Activated CD4-positive, alpha-beta T cell treated with anti-CD3 and anti-CD28 coated beads, Interleukin-2, Interleukin-6, amounts not matched to agents 100 ng/mL and 50 ng/mL, durations not matched to agents 16 hours and 8 hours (primary cell): ENCODE measurements at regions not wholly inside any gene's neighbourhood (a gene's known extent, or its start where the extent isn't known, plus 50 kb on each side); places are given as distances from the start of the nearest gene placed in this dataset.
"Not testable (repeated sequence)": the region's sequence is repeated elsewhere in the genome, so short reads cannot be mapped to it uniquely, and the experiment has no call there.

Experiments
- DNase-seq: peaks from one replicate; pipeline ENCODE4 v3.0.0-alpha.2; 2020

DNA sequence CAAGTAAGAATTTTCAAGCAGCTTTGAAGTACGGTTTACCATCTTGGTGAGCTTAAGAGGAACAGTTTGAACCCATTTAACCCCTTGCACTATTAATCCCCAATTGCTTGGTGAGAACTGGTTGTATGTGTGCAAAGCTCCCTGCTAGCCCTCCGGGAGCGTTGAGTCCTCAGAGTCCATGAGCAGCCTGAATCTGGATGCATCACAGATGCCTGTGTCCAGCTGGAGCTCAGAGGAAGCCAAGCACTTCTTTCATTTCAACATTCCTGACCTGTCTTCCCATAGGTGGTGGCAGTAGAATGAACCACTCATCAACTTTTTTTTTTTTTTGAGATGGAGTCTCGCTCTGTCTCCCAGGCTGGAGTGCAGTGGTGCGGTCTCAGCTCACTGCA lies 199.9 kb upstream of the IRF2BP2 start:
- not testable (repeated sequence) for DNase-seq

GRCh38 chr1:234808943-234809853 lies 199.2 kb upstream of the IRF2BP2 start:
- not testable (repeated sequence) for DNase-seq

DNA sequence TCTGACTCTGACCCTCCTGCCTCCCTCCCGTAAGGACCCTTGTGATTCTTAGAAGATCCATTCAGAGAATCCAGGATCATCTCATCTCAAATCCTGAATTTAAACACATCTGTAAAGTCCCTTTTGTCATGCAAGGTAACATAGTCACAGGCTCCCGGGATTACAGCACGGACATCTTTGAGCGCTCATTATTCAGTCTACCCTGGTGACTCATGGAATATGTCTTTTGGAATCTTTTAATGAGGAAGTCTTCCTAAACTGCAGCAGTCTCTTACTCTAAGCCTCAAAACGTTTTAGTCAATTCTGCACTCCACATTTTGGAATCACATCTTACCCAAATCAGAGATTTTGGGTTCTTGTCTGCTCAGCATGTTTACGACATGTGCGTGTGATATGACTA lies 198.5 kb upstream of the IRF2BP2 start:
- DNase-seq, result not testable (repeated sequence)

- DNase-seq, result not testable (repeated sequence)
Measured at GRCh38 chr1:234807705-234808104, 197.7 kb upstream of the IRF2BP2 start.

GRCh38 chr1:234802586-234802985 lies 192.6 kb upstream of the IRF2BP2 start:
- not testable (repeated sequence) for DNase-seq

GRCh38 chr1:234801636-234802035 lies 191.7 kb upstream of the IRF2BP2 start:
- not testable (repeated sequence) for DNase-seq

DNA sequence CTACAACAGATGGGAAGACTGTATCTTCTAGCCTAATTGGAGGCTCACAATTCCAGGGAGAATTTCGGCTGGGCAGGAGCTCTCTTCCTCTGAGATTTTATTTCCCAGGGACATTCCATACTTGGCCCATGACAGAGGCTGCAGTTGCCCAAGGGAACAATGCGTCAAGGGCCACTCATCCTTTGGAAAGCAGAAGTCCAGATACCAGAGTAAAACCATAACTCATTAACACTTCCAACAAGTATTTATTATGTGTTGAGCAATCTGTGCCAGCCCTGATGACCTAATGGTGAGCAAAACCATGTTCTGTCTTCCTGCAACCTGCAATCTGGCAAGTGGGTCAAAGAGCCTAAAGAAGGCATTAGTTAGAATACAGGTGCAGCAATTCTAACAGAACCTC lies 191.2 kb upstream of the IRF2BP2 start:
- DNase-seq, result not testable (repeated sequence)

GRCh38 chr1:234800563-234800962 lies 190.6 kb upstream of the IRF2BP2 start:
- DNase-seq, result not testable (repeated sequence)

GRCh38 chr1:234799021-234799689 lies 189.2 kb upstream of the IRF2BP2 start:
- DNase-seq, result not testable (repeated sequence)

GRCh38 chr1:234797216-234797615 lies 187.2 kb upstream of the IRF2BP2 start:
- not testable (repeated sequence) for DNase-seq

DNA sequence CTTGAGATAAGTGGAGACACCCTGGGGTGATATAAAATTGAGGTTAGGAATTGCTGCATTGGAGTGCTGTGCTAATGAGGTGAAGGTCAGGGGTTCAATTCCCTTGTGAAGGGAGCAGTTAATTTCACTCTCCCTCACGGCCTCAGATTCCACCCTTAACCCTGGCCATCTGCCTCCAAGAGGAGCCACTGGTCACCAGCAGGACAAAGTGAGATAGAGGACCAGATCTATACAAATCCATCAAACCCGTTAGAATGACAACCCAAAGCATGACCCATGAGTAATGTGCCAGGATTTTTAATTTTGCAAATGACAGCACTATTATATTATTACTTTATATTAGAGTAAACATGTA lies 186.4 kb upstream of the IRF2BP2 start:
- DNase-seq, result not testable (repeated sequence)

DNA sequence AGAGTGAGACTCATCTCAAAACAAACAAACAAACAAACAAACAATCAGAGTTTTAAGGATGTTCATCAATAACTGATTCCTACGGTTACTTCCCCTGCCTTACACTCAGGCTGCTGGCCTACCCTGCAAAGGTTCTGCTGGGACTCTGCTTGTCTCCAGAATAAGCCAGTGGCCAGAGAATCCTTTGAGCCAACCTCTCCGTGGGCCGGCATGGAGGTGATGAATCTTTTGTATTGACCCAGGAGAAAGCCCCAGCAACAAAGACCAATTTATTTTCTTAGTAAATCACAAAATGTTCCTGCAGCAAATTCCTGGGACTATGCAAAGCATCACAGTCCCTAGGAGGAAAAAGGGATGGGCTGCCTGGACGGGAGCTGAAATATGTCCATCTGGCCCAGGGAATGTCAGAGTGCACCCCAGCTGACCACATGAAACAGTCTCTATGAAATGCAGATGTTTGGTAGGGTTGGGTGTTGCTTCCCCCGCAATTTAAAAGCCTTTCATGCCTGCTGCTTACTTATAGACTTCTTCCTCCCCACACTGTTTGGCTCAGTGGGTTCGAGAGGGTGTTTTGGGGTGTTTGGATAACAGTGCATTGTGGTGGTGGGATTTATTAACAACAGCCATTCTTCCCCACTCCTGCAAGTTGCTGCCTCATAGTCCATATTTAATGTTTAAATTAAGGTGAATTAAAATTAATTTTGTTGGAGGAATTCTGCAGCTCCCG lies 185.9 kb upstream of the IRF2BP2 start:
- DNase-seq, result not testable (repeated sequence)

GRCh38 chr1:234795007-234795406 lies 185.0 kb upstream of the IRF2BP2 start:
- DNase-seq, result not testable (repeated sequence)

- not testable (repeated sequence) for DNase-seq
Measured at GRCh38 chr1:234794452-234794851, 184.5 kb upstream of the IRF2BP2 start.

- not testable (repeated sequence) for DNase-seq
Measured at GRCh38 chr1:234793924-234794323, 183.9 kb upstream of the IRF2BP2 start.

DNA sequence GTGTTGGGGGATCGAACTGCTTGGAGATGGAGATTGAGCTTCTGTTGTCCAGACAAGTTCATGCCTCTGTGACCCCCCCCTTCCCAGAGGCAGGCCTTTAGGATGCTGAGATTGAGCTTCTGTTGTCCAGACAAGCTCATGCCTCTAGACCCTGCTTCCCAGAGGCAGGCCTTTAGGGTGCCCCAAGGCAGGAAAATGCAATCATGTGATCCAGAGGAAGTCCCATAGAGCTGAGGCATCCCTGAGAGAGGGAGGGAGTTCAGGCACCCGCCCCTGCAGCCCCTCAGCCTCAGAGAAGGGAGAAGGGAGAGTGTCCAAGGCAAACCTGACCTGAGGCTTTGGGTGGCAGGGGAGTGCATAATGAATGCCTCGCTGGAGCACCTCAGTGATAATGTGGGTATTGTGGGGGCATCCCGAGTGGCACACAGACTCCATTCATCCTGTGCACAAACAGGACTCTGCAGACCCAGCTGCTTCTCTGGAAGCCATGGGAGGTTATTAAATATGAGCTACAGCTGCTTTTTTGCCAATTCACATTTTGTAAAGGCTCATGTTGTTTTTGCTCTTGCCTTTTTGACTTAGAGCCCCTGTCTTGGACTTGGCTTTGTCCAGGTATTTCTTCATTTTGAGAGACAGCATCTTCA lies 182.4 kb upstream of the IRF2BP2 start:
- DNase-seq, result not testable (repeated sequence)

GRCh38 chr1:234791615-234792014 lies 181.6 kb upstream of the IRF2BP2 start:
- DNase-seq, result not testable (repeated sequence)

GRCh38 chr1:234790333-234790732 lies 180.4 kb upstream of the IRF2BP2 start:
- not testable (repeated sequence) for DNase-seq

DNA sequence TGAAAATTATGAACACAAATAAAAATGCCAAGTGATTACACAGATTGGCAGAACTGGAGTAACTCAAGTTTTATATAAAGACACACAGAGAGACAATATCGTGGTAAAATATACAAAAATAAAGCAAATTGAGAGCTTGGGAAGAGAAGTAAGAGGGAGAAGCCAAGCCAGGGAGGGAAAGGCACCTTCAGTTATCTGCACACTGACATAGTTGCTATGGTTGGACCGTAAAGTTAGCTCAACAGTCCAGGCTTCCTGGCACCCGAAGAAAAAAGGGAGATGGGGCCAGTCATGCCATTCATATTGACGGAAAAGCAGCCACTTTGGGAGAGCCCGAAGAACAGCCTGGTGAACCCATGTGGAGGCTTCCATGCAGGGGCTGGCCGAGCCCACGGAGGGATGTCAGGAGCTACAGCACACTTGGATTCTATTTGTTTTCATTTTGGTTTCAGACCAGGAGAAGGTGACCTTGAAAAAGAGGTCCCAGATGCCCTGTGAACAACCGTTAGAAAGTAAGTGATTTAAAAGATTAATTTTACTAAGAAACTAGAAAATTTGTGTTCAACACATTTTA lies 177.1 kb upstream of the IRF2BP2 start:
- DNase-seq, result not testable (repeated sequence)

GRCh38 chr1:234785922-234786321 lies 175.9 kb upstream of the IRF2BP2 start:
- DNase-seq, result not testable (repeated sequence)

DNA sequence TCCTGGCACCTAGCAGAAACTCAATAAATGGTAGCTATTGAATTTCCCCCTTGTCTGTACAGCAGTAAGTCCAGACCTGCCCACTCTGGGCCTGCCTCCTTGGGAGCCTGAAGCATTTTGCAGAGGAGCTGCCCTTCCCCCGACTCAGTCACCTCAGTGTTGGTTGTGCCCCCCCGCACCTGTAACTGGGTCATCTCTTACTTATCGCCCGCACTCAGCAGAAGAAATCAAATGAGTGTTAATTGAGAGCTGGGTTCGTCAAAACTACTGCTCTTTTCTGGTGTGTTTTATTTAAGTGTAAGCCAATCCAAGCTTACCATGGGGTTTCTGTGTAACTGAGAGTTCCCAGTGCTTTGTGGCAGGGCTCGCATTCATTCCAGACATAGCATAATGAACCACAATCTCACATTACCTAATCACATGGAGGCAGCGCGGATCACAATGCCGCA lies 175.5 kb upstream of the IRF2BP2 start:
- not testable (repeated sequence) for DNase-seq

DNA sequence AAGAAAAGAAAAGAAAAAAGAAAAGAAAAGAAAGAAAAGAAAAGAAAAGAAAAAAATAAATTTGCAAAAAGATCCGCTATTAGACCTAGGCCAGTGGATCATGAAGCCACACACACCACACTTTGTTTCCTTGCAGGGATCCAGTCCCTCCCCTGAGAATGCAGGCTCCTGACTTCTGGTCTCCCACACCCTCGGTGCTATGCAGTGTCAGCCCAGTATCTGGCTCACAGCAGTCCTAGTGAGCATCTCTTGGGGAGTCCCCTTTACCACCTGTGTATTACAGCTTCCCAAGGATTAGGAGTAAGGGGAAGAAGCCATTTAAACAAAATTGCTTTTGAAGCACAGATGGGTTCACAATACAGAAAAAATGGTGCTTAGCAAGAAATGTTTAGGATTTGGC lies 174.1 kb upstream of the IRF2BP2 start:
- DNase-seq, result not testable (repeated sequence)
